IMR-90 (cell line): ENCODE measurements at regions not wholly inside any gene's neighbourhood (a gene's known extent, or its start where the extent isn't known, plus 50 kb on each side); places are given as distances from the start of the nearest gene placed in this dataset.

ENCODE experiments used
- ATAC-seq: fragments of 200-7000 bp; cut with Tn5 transposase; 2 replicates; pipeline ENCODE4 v1.9.1; 2020; ENCODE audit warnings: low read depth, mild to moderate bottlenecking, moderate library complexity
- BruUV-seq: library from RNA; stranded (reverse); fragments of 400-500 nt; replicated peaks from 2 replicates; lab custom pipeline; 2021; lab: Mats Ljungman, UMichigan
- CTCF ChIA-PET: fragments of 300-600 bp; formaldehyde crosslinking; extraction: SDS; loops from one replicate; lab custom pipeline; 2021; ENCODE audit warnings: antibody characterized with exemption; lab: Yijun Ruan, JAX
- POLR2A ChIA-PET: fragments of 300-600 bp; sonication (Branson Sonifier 250); formaldehyde crosslinking; loops from one replicate; lab custom pipeline; 2022; ENCODE audit warnings: antibody characterized with exemption; ENCODE audit not compliant: unreplicated experiment; lab: Charles Lee
- DNase-seq: peaks from one replicate; pipeline ENCODE4 v3.0.0; 2013
- H2AFZ ChIP-seq: replicated peaks from 2 replicates; pipeline ENCODE3; 2013; ENCODE audit warnings: low read length, mild to moderate bottlenecking; ENCODE audit not compliant: poor library complexity
- H2AK5ac ChIP-seq: 2 replicates; pipeline ENCODE4 v1.6.1; 2013; ENCODE audit warnings: low read depth, low read length, inconsistent platforms
- H2AK9ac ChIP-seq: replicated peaks from 2 replicates; pipeline ENCODE3; 2013; ENCODE audit warnings: mild to moderate bottlenecking, low read depth, low read length, moderate library complexity; ENCODE audit not compliant: poor library complexity
- H2BK120ac ChIP-seq: 2 replicates; pipeline ENCODE4 v1.6.1; 2013; ENCODE audit warnings: low read depth, low read length, inconsistent platforms
- H2BK15ac ChIP-seq: 3 replicates; pipeline ENCODE4 v1.6.1; 2013; ENCODE audit warnings: low read depth, low read length, inconsistent platforms
- H2BK20ac ChIP-seq: 2 replicates; pipeline ENCODE4 v1.6.1; 2013; ENCODE audit warnings: low read depth, mild to moderate bottlenecking, inconsistent platforms, low read length, moderate library complexity
- H2BK5ac ChIP-seq: 2 replicates; pipeline ENCODE4 v1.6.1; 2013; ENCODE audit warnings: mild to moderate bottlenecking, low read depth, low read length, inconsistent platforms; ENCODE audit not compliant: poor library complexity, severe bottlenecking
- H3K14ac ChIP-seq: replicated peaks from 2 replicates; pipeline ENCODE4 v1.6.1; 2013; ENCODE audit warnings: low read depth, low read length, inconsistent platforms
- H3K18ac ChIP-seq: 2 replicates; pipeline ENCODE4 v1.6.1; 2013; ENCODE audit warnings: low read depth, low read length, control low read depth
- H3K23ac ChIP-seq: 2 replicates; pipeline ENCODE4 v1.6.1; 2013; ENCODE audit warnings: low read depth, low read length, inconsistent platforms
- H3K27ac ChIP-seq: 2 replicates; pipeline ENCODE4 v1.5.1; 2013; ENCODE audit warnings: mild to moderate bottlenecking, control low read depth, low read length; ENCODE audit not compliant: insufficient read depth
- H3K27me3 ChIP-seq: 2 replicates; pipeline ENCODE4 v1.6.1; 2013; ENCODE audit warnings: low read length; ENCODE audit not compliant: control insufficient read depth, insufficient read depth
- H3K36me3 ChIP-seq: 2 replicates; pipeline ENCODE4 v1.6.1; 2013; ENCODE audit warnings: low read length, mixed read lengths; ENCODE audit not compliant: control insufficient read depth, insufficient read depth
- H3K4ac ChIP-seq: 2 replicates; pipeline ENCODE4 v1.6.1; 2013; ENCODE audit warnings: low read depth, low read length, inconsistent platforms
- H3K4me1 ChIP-seq: 2 replicates; pipeline ENCODE4 v1.6.1; 2013; ENCODE audit warnings: low read length, mixed read lengths; ENCODE audit not compliant: control insufficient read depth, insufficient read depth
- H3K4me2 ChIP-seq: 2 replicates; pipeline ENCODE4 v1.6.1; 2013; ENCODE audit warnings: low read depth, mild to moderate bottlenecking, control low read depth, low read length, moderate library complexity
- H3K4me3 ChIP-seq: 2 replicates; pipeline ENCODE4 v1.5.1; 2013; ENCODE audit warnings: low read depth, mild to moderate bottlenecking, control low read depth, low read length, moderate library complexity; ENCODE audit not compliant: insufficient read depth
- H3K56ac ChIP-seq: 2 replicates; pipeline ENCODE4 v1.6.1; 2013; ENCODE audit warnings: low read length, inconsistent platforms; ENCODE audit not compliant: insufficient read depth; ENCODE audit errors: extremely low read depth
- H3K79me1 ChIP-seq, 2 experiments: 2 replicates each; pipeline ENCODE4 v1.6.1; 2013; ENCODE audit warnings: low read length in 2 of 2, inconsistent platforms in 1 of 2, low read depth in 1 of 2
- H3K9ac ChIP-seq: 2 replicates; pipeline ENCODE4 v1.6.1; 2013; ENCODE audit warnings: low read depth, low read length, control low read depth
- H3K9me1 ChIP-seq: 2 replicates; pipeline ENCODE4 v1.6.1; 2013; ENCODE audit warnings: low read length, inconsistent platforms; ENCODE audit not compliant: insufficient read depth
- H3K9me3 ChIP-seq: 2 replicates; pipeline ENCODE4 v1.6.1; 2013; ENCODE audit warnings: low read length; ENCODE audit not compliant: control insufficient read depth, insufficient read depth
- H4K20me1 ChIP-seq: 2 replicates; pipeline ENCODE4 v1.6.1; 2013; ENCODE audit warnings: low read length, inconsistent platforms; ENCODE audit not compliant: insufficient read depth
- H4K5ac ChIP-seq: 2 replicates; pipeline ENCODE4 v1.6.1; 2013; ENCODE audit warnings: mild to moderate bottlenecking, low read depth, low read length, control low read depth
- H4K8ac ChIP-seq, 2 experiments: 2 replicates each; pipeline ENCODE4 v1.6.1; 2013; ENCODE audit warnings: low read depth in 2 of 2, low read length in 2 of 2, control low read depth in 1 of 2, inconsistent platforms in 1 of 2
- H4K91ac ChIP-seq: 2 replicates; pipeline ENCODE4 v1.6.1; 2013; ENCODE audit warnings: low read depth, low read length, inconsistent platforms; ENCODE audit not compliant: insufficient read depth
- CEBPB ChIP-seq: IDR thresholded peaks from 2 replicates; pipeline ENCODE4 v1.6.1; 2012; ENCODE audit warnings: low read depth, low read length, improper control_type of control experiment
- FOS ChIP-seq: fragments of 150-350 bp; IDR thresholded peaks from 2 replicates; pipeline ENCODE4 v1.6.1; 2016; ENCODE audit warnings: low read depth, low read length
- MXI1 ChIP-seq: IDR thresholded peaks from 2 replicates; pipeline ENCODE4 v1.6.1; 2012; ENCODE audit warnings: low read depth, mild to moderate bottlenecking, low read length, moderate library complexity, borderline replicate concordance
- NFE2L2 ChIP-seq: fragments of 150-350 bp; IDR thresholded peaks from 2 replicates; pipeline ENCODE4 v1.6.1; 2016; ENCODE audit warnings: low read depth, mild to moderate bottlenecking, low read length
- RCOR1 ChIP-seq: IDR thresholded peaks from 2 replicates; pipeline ENCODE4 v1.6.1; 2012; ENCODE audit warnings: mild to moderate bottlenecking, low read length, improper control_type of control experiment; ENCODE audit not compliant: insufficient replicate concordance
- RFX5 ChIP-seq: IDR thresholded peaks from 2 replicates; pipeline ENCODE4 v1.8.0; 2012; ENCODE audit warnings: low read depth, mild to moderate bottlenecking, low read length, moderate library complexity
- SMC3 ChIP-seq: fragments of 150-350 bp; IDR thresholded peaks from 2 replicates; pipeline ENCODE4 v1.6.1; 2016; ENCODE audit warnings: low read depth, mild to moderate bottlenecking, antibody characterized with exemption, low read length, moderate library complexity
- WGBS, 2 experiments: methylation state at CpG; one replicate each; pipeline versions ENCODE4 v1.1.5 to v1.1.7; 2013; ENCODE audit warnings: missing lambda C conversion rate in 2 of 2; ENCODE audit not compliant: insufficient read length in 1 of 2; ENCODE audit errors: extremely low coverage in 2 of 2; 5-methylcytosine and 5-hydroxymethylcytosine counted together
- dilution Hi-C: fragments of 300-500 bp; cut with HindIII; formaldehyde crosslinking; loops from one replicate; pipeline ENCODE4 v1.14.3; 2018; ENCODE audit warnings: low sequenced_read_pairs; ENCODE audit not compliant: unreplicated experiment
- in situ Hi-C: fragments of 300-500 bp; cut with MboI; formaldehyde crosslinking; loops from 3 replicates; pipeline ENCODE4 v1.14.3; 2019; ENCODE audit warnings: low sequenced_read_pairs, inconsistent platforms, mixed read lengths
- intact Hi-C: fragments of 100-400 bp; cut with micrococcal nuclease; formaldehyde crosslinking; loops from 2 replicates; pipeline ENCODE4 v1.10.0; 2022

- Histone ChIP-seq H4K5ac (no peak overlapping the region), H3K27me3 (no peaks in the 10 kb centered on the region), H2BK15ac (no peak overlapping the region), H3K27ac (no peak overlapping the region), H3K79me1 (no peaks in the 10 kb centered on the region), H3K9me1 (no peaks in the 10 kb centered on the region), H4K8ac (no peak overlapping the region), H4K91ac (no peak overlapping the region), H3K4me2 (no peak overlapping the region), H3K18ac (no peak overlapping the region), H2BK20ac (no peak overlapping the region), H2AK5ac (no peak overlapping the region), H3K4me1 (no peaks in the 10 kb centered on the region), H3K23ac (no peak overlapping the region), H3K9ac (no peak overlapping the region), H2AK9ac (no peak overlapping the region), H3K14ac (no peak overlapping the region), H3K4ac (no peak overlapping the region), H3K4me3 (no peak overlapping the region), H3K36me3 (no peaks in the 10 kb centered on the region), H3K9me3 (peaks cover 29% of the 10 kb centered on the region), H4K20me1 (no peaks in the 10 kb centered on the region), H2BK120ac (no peak overlapping the region), H2BK5ac (no peak overlapping the region), H3K56ac (no peak overlapping the region), H2AFZ (no peak overlapping the region)
- 67% methylated on average over 4 of the region's 6 CpGs; no CpG with 5 or more reads in 1 of the 2 experiments for WGBS, 2 experiments
- TF ChIP-seq CEBPB (no peak), SMC3 (no peak), NFE2L2 (no peak), RFX5 (no peak), MXI1 (no peak), FOS (no peak), RCOR1 (no peak)
- ChIA-PET CTCF (no interaction called here), POLR2A (no interaction called here)
- DNase-seq (no peak), ATAC-seq (no peak)
- intact Hi-C loops: no loop called here
- dilution Hi-C loops: no loop called here
- BruUV-seq: no TSS peak
- in situ Hi-C loops: no loop called here
Measured at GRCh38 chr16:79895917-79896203, 295.3 kb upstream of the MAF start.
